ENCODE measurements at regions not wholly inside any gene's neighbourhood (a gene's known extent, or its start where the extent isn't known, plus 50 kb on each side); places are given as distances from the start of the nearest gene placed in this dataset.

DNA sequence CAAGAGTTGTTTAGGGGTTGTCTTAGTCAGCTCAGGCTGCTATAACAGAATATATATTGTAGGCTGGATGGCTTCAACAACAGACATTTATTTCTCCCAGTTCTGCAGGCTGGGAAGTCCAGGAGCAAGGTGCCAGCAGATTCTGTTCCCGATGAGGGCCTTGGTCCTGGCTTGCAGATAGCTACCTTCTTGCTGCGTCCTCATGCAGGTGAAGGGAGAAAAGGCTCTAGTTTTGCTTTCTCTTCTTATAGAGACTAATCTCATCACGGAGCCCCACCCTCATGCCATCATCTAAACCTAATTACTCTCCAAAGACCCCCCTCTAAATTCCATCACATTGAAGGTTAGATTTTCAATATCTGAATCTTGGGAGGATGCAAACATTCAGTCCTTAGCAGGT, 246.0 kb upstream of the ANKRD55 start:
- no peak for DNase-seq

- no peak for DNase-seq
Measured at GRCh38 chr5:56478062-56478461, 244.9 kb upstream of the ANKRD55 start.

GRCh38 chr5:56476487-56476856, 243.3 kb upstream of the ANKRD55 start:
- DNase-seq: no peak

DNA sequence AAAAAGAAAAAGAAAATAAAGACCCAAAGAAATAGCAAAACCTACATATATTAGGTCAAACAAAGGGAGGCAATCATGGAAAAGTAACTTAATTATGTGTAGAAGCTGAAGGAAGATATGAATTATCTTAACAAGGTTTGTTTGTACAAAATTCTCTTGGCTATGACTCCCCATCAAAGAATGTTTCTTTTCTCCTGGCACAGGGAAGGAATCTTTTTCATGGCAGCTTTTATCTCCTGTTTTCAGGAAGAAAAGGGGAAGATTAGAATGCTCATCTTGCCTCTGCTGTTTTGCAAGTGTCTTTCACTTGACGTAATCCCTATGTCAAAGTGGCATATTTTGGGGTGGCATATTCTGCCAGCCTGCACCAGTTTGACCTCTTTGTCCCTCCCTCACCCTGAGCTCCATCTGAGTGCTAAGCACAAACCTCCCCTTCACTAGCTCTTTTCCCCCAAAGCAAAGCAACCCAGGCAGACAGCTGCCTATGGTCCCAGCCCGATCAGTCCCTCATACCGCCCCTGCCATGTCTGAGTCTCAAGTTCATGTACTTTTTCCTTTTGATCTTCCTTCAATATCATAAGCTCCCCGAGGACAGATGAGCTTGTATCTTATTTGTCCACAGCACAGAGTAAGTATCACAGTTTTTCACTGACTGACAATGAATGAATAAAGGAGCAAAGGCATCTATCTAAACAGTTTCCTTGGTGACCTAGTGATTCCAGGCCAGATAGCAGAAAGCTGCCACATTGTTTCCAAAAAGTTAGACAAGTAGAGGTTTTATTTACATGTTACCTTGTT, 242.8 kb upstream of the ANKRD55 start:
- DNase-seq: no peak

GRCh38 chr5:56471707-56472106, 238.6 kb upstream of the ANKRD55 start:
- no peak for DNase-seq

- DNase-seq: no peak
Measured at GRCh38 chr5:56470007-56470406, 236.9 kb upstream of the ANKRD55 start.

GRCh38 chr5:56468277-56468676, 235.1 kb upstream of the ANKRD55 start:
- DNase-seq: no peak

GRCh38 chr5:56467176-56467717, 234.1 kb upstream of the ANKRD55 start:
- DNase-seq: no peak

GRCh38 chr5:56466136-56466816, 233.1 kb upstream of the ANKRD55 start:
- DNase-seq: no peak

GRCh38 chr5:56465769-56466135, 232.6 kb upstream of the ANKRD55 start:
- no peak for DNase-seq

DNA sequence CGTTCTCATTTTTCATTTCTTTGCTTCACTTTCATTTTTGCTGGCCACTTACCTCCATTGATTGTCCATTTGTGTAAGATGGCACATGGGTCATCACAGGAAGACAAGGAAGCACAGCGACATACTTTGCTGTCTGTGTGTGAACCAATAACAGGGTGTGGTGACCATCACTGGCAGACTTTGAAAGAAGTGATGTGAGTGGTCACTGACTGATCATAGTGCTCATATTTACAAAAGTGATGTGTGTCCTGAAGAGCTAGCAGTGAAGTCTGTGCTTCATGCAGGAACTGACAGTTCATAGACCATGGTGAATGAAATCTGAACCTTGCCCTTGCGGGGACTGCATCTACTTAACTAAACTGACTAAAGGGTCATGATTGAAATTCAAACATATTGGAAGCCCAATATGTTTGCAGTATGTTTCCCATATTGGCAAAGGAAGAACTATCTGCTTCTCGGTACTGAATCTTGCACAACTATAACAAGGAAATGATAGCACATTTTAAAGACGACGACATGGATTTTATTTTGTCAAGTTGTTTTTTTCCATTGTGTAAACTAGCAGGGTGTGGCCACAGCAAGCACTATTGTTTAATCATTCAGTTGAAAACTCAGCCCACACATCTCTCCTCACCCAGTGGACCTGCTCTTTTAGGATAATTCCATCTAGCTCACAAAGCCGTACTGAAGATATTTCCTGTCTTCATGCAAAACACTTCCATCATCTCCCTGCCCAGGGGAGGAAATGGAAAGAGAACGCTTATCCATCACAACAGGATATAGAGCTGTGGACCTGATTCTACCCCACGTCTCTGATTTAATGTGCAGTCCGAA, 232.0 kb upstream of the ANKRD55 start:
- DNase-seq: no peak

GRCh38 chr5:56463944-56464571, 230.9 kb upstream of the ANKRD55 start:
- DNase-seq: no peak

DNA sequence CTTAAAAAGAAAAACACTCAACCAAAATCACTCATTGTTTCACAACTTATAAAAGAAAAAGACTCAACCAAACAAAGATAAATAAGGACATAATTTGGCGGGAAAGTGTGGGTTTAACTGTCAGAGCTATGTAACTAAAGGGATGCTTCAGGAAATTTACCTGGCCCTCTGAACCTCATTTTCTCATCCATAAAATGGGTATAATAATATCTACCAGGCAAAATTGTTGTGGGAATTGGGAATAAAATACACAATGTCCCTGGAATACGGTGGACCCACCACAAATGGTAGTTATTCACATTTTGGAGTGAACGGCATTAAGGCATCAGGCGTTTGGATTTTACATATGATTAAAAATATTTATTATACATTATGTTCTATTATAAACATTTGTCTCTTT, 228.5 kb upstream of the ANKRD55 start:
- DNase-seq: no peak

DNA sequence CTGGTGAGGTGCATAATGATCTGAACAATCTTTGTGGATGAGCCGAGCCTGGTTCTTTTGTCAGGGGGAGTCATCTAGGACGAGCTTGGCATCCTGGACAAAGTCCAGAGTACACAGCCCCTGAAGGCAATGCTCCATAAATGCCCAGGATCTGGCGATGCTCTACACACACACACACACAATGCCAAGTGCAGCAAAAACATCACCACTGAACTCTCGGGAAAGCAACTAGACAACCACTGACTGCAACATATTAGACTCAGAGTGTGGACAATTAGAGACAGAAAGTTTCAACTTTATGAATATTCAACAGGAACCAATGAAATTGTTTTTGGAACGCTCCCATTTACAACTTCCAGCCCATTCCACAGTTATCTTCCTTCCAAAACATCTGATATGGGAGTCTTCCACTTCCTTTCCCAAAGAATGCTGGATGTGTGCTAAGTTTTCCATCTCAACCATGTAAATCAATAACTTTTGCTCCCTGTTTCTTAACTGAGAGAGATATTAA, 227.6 kb upstream of the ANKRD55 start:
- DNase-seq: no peak

GRCh38 chr5:56460195-56460546, 227.0 kb upstream of the ANKRD55 start:
- DNase-seq: no peak

GRCh38 chr5:56459394-56460194, 226.5 kb upstream of the ANKRD55 start:
- no peak for DNase-seq

DNA sequence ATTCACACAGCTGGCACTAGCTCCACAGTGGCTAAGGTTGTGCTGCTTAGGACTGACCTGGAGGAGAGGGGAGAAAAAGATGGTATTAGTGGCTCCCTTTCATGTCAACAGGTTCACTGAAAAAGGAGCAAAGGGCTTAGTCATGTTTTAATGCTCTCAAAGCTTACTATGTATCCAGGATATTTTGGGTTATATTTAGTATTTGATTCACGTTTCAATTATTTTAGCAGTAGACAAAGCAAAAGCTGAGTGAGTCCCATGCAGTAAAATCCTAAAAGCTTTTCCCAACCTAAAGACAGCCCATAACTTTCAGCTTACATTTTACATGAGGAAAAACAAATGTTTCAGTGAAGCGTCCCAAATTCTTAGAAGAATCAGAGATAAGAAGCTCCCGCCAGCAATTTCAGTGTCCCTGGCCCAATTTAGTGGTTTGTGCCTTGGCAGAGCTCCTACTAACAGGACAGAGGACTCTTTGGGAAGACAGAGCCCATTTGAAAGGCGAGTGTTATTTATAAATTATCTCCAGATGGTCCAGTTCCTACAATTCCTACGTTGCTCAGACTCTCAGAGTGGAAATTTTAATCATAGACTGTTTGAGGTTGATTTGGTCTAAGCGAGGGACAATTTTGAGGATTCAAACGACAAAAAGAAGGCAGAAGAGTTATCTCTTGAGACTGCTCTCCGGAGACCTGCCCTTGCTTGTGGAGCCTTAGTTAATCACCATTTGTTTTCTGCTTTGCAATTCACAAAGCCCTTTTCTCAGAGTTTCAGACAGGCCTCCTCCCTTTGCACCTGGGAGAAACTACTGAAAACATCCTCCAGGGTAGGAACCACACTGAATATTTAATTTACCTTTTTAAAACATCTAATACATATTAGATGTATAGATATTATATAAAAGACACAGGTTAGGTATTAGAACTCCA, 225.0 kb upstream of the ANKRD55 start:
- DNase-seq: no peak

DNA sequence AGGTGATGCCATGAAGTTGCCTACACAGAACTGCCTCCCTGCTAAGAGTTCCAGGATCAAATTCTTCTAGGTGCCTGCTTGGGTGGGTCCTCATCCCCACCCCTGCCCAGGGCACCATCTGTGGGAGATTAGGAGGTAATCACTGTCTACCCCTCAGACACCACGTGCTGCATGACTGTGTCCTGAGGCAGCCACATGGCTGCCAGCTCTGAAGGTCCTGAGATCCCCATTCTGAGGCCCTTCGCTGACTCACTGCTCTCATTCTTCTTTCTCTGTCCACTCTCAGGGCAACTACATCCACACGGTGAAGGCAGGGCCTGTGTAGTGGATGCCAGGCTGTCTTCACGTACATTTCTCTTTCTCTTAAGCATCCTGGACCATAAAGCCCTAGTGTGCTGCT, 222.9 kb upstream of the ANKRD55 start:
- no peak for DNase-seq

DNA sequence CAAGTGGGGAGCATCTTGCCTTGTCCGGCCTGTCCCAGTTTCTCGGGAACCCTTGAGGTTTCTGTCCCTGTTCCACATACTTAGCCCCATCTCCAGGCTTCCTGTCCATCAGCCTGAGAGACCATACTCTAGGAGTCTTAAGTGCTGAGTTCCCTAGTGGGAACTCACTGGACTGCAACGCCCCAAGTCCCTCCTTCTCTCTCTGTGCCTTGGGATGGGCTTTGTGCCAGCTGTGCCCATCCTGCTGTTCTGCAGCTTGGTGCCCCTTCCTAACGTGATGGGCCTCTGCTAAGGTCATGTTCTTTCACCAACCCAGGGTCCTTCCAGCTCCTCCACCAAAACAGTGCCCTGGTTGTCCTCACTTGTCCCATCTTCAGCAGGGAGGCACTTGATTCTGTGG, 222.3 kb upstream of the ANKRD55 start:
- DNase-seq: no peak

DNA sequence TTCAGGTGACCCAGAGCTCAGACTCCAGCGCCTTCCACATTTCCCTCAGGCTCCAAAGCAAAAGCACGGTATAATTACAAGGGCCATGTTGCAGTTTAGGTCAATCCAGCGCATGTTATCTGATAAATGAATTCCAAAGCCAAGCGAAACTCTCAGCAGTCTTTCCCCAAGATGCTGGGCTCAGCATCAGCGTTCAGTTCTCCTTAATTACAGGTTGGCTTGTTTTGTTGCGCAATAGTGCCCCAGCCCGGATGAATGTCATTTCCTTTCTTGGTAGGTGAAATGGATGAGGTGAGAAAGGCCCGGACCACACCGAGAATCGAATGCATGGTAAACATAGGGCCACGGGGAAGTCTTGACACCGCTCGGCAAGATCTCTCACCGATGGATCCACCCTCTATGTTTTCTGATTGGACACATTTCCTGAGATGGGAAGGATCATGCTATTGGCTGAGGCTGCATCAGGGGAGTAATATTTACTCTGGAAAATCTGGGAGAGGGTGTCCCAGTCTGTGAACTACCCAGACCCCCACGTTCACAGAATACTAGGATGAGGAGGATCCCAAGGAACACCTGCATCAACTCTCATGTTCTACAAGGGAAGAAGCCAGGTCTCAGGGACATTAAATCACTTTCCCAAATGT, 221.2 kb upstream of the ANKRD55 start:
- DNase-seq: no peak

Measured in RPMI8226 (cell line).